H1 (cell line): ENCODE measurements at regions not wholly inside any gene's neighbourhood (a gene's known extent, or its start where the extent isn't known, plus 50 kb on each side); places are given as distances from the start of the nearest gene placed in this dataset.
A peak's percentile ranks its signal among the peaks of the same experiment; 100 is the strongest.

ENCODE experiments used
- CTCF ChIA-PET: fragments of 300-600 bp; sonication (Branson Sonifier 250); formaldehyde crosslinking; loops from one replicate; lab custom pipeline; 2021; ENCODE audit not compliant: partially characterized antibody; lab: Charles Lee
- POLR2A ChIA-PET: fragments of 300-600 bp; sonication (Branson Sonifier 250); formaldehyde crosslinking; loops from one replicate; lab custom pipeline; 2021; ENCODE audit warnings: inconsistent platforms; ENCODE audit not compliant: partially characterized antibody; lab: Charles Lee
- DNase-seq, 2 experiments: peaks; one replicate each; pipeline versions ENCODE4 v3.0.0 to v3.0.0-alpha.2; 2010 to 2022; ENCODE audit warnings: low spot score in 2 of 2, low read depth in 1 of 2, mixed read lengths in 1 of 2
- FAIRE-seq: peaks from 2 replicates; lab custom pipeline; 2011; peaks lifted over from hg19 to GRCh38; lab: Jason Lieb, UNC
- H2AFZ ChIP-seq: 2 replicates; pipeline ENCODE4 v1.8.1; 2012; ENCODE audit warnings: low read length, inconsistent platforms
- H2AK5ac ChIP-seq: 2 replicates; pipeline ENCODE4 v1.6.1; 2013; ENCODE audit warnings: low read depth, low read length
- H2BK120ac ChIP-seq: replicated peaks from 2 replicates; pipeline ENCODE3; 2013; ENCODE audit warnings: low read depth, low read length, inconsistent platforms
- H2BK12ac ChIP-seq: 2 replicates; pipeline ENCODE4 v1.6.1; 2013; ENCODE audit warnings: low read depth, low read length
- H2BK15ac ChIP-seq: 2 replicates; pipeline ENCODE4 v1.6.1; 2013; ENCODE audit warnings: low read length
- H2BK20ac ChIP-seq: 2 replicates; pipeline ENCODE4 v1.6.1; 2013; ENCODE audit warnings: low read length
- H2BK5ac ChIP-seq: 2 replicates; pipeline ENCODE4 v1.6.1; 2013; ENCODE audit warnings: low read depth, low read length
- H3K14ac ChIP-seq: 2 replicates; pipeline ENCODE4 v1.6.1; 2013; ENCODE audit warnings: inconsistent platforms; ENCODE audit not compliant: insufficient read length
- H3K18ac ChIP-seq: 2 replicates; pipeline ENCODE4 v1.6.1; 2013; ENCODE audit warnings: low read length; ENCODE audit errors: extremely low read depth
- H3K23ac ChIP-seq: 2 replicates; pipeline ENCODE4 v1.6.1; 2013; ENCODE audit warnings: inconsistent platforms; ENCODE audit not compliant: insufficient read length
- H3K23me2 ChIP-seq: 2 replicates; pipeline ENCODE4 v1.6.1; 2013; ENCODE audit warnings: low read depth, low read length
- H3K27ac ChIP-seq: 2 replicates; pipeline ENCODE4 v1.6.1; 2011; ENCODE audit warnings: low read depth, low read length, inconsistent platforms
- H3K27me3 ChIP-seq, 4 experiments: replicated peaks in 1 of 4; 1 replicate in 1 of 4; 2 replicates in 3 of 4; pipeline versions ENCODE4 v1.6.1 to v1.8.1; 2011 to 2013; ENCODE audit warnings: low read length in 3 of 4, mild to moderate bottlenecking in 3 of 4, inconsistent platforms in 2 of 4, mixed read lengths in 2 of 4, moderate library complexity in 1 of 4; ENCODE audit not compliant: control insufficient read depth in 3 of 4, insufficient read depth in 3 of 4; ENCODE audit errors: extremely low read depth in 1 of 4
- H3K36me3 ChIP-seq, 4 experiments: 2 replicates each; pipeline versions ENCODE4 v1.6.1 to v1.8.1; 2011 to 2013; ENCODE audit warnings: mild to moderate bottlenecking in 4 of 4, low read length in 3 of 4, moderate library complexity in 2 of 4, control low read depth in 1 of 4, inconsistent platforms in 1 of 4; ENCODE audit not compliant: insufficient read depth in 4 of 4, control insufficient read depth in 2 of 4
- H3K4ac ChIP-seq: replicated peaks from 2 replicates; pipeline ENCODE3; 2013; ENCODE audit warnings: low read length, low read depth, mixed read lengths, inconsistent platforms; ENCODE audit not compliant: insufficient read length
- H3K4me1 ChIP-seq, 4 experiments: replicated peaks in 1 of 4; 1 replicate in 1 of 4; 2 replicates in 3 of 4; pipeline versions ENCODE4 v1.6.1 to v1.8.1; 2011 to 2013; ENCODE audit warnings: low read length in 3 of 4, inconsistent platforms in 2 of 4, mixed read lengths in 1 of 4; ENCODE audit not compliant: insufficient read depth in 4 of 4, control insufficient read depth in 3 of 4
- H3K4me2 ChIP-seq, 2 experiments: 2 replicates each; pipeline versions ENCODE4 v1.6.1 to v1.8.1; 2011 to 2013; ENCODE audit warnings: low read depth in 2 of 2, low read length in 2 of 2, control low read depth in 1 of 2, inconsistent platforms in 1 of 2, mild to moderate bottlenecking in 1 of 2; ENCODE audit not compliant: insufficient read depth in 1 of 2
- H3K4me3 ChIP-seq, 4 experiments: fragments of 200-600, 300-600 bp in 1 of 4; sonication (generic), shearing (Covaris generic), sonication (Bioruptor Twin) in 1 of 4; 2 replicates each; pipeline versions ENCODE4 v1.5.1 to v1.8.1; 2011 to 2016; ENCODE audit warnings: low read length in 4 of 4, low read depth in 3 of 4, control low read depth in 2 of 4, inconsistent platforms in 2 of 4, mild to moderate bottlenecking in 2 of 4, mixed read lengths in 1 of 4, moderate library complexity in 1 of 4; ENCODE audit not compliant: insufficient read depth in 2 of 4; ENCODE audit errors: extremely low read depth in 1 of 4
- H3K56ac ChIP-seq: replicated peaks from 2 replicates; pipeline ENCODE3; 2013; ENCODE audit warnings: low read depth, mild to moderate bottlenecking, mixed read lengths, low read length, inconsistent platforms; ENCODE audit not compliant: insufficient read length
- H3K79me1 ChIP-seq: 2 replicates; pipeline ENCODE4 v1.6.1; 2013; ENCODE audit warnings: low read depth, low read length, control low read depth
- H3K79me2 ChIP-seq, 2 experiments: 2 replicates each; pipeline versions ENCODE4 v1.6.1 to v1.8.1; 2012 to 2013; ENCODE audit warnings: low read length in 2 of 2, mild to moderate bottlenecking in 2 of 2, inconsistent platforms in 1 of 2; ENCODE audit not compliant: insufficient read depth in 2 of 2, control insufficient read depth in 1 of 2
- H3K9ac ChIP-seq, 4 experiments: replicated peaks in 1 of 4; 1 replicate in 1 of 4; 2 replicates in 3 of 4; pipeline versions ENCODE4 v1.6.1 to v1.8.1; 2011 to 2013; ENCODE audit warnings: low read depth in 3 of 4, low read length in 3 of 4, control low read depth in 2 of 4, mild to moderate bottlenecking in 2 of 4, moderate library complexity in 2 of 4, inconsistent platforms in 1 of 4; ENCODE audit errors: extremely low read depth in 1 of 4
- H3K9me3 ChIP-seq, 2 experiments: 2 replicates each; pipeline versions ENCODE4 v1.6.1 to v1.8.1; 2012 to 2013; ENCODE audit warnings: mild to moderate bottlenecking in 2 of 2, moderate library complexity in 2 of 2, control low read depth in 1 of 2, inconsistent platforms in 1 of 2, low read depth in 1 of 2, low read length in 1 of 2, mixed read lengths in 1 of 2; ENCODE audit not compliant: insufficient read depth in 2 of 2
- H4K20me1 ChIP-seq, 2 experiments: replicated peaks in 1 of 2; 2 replicates each; pipeline versions ENCODE3 to v1.8.1; 2011 to 2013; ENCODE audit warnings: inconsistent platforms in 2 of 2, low read length in 2 of 2, mild to moderate bottlenecking in 1 of 2; ENCODE audit not compliant: insufficient read depth in 2 of 2, control insufficient read depth in 1 of 2
- H4K5ac ChIP-seq: 2 replicates; pipeline ENCODE4 v1.6.1; 2013; ENCODE audit warnings: low read length, low read depth, mixed read lengths, inconsistent platforms; ENCODE audit not compliant: insufficient read length
- H4K8ac ChIP-seq: 2 replicates; pipeline ENCODE4 v1.8.0; 2013; ENCODE audit warnings: mild to moderate bottlenecking, moderate library complexity, low read length, inconsistent platforms; ENCODE audit not compliant: insufficient read depth; ENCODE audit errors: extremely low read depth
- H4K91ac ChIP-seq: replicated peaks from 2 replicates; pipeline ENCODE3; 2013; ENCODE audit warnings: low read length, mixed read lengths, inconsistent platforms; ENCODE audit not compliant: insufficient read length
- CEBPB ChIP-seq: IDR thresholded peaks from 2 replicates; pipeline ENCODE4 v1.6.1; 2012; ENCODE audit warnings: low read depth, low read length
- HDAC2 ChIP-seq, 2 experiments: fragments of 300-600 bp in 1 of 2; sonication (generic) in 1 of 2; IDR thresholded peaks; 2 replicates each; pipeline ENCODE4 v1.6.1; 2011 to 2012; ENCODE audit warnings: low read depth in 2 of 2, low read length in 2 of 2, mild to moderate bottlenecking in 2 of 2, moderate library complexity in 2 of 2, borderline replicate concordance in 1 of 2, inconsistent platforms in 1 of 2
- HDAC6 ChIP-seq: IDR thresholded peaks from one replicate; pipeline ENCODE4 v1.7.1; 2012; ENCODE audit warnings: low read depth, mild to moderate bottlenecking, inconsistent platforms, low read length, moderate library complexity
- PHF8 ChIP-seq: fragments of 200-600 bp; sonication (generic); conservative IDR thresholded peaks from 2 replicates; pipeline ENCODE4 v1.7.1; 2012; ENCODE audit warnings: low read depth, mild to moderate bottlenecking, inconsistent platforms, low read length, moderate library complexity
- POLR2A ChIP-seq, 2 experiments: IDR thresholded peaks; 1 replicate in 1 of 2; 2 replicates in 1 of 2; pipeline ENCODE4 v1.6.1; 2011; ENCODE audit warnings: low read depth in 2 of 2, low read length in 2 of 2, mild to moderate bottlenecking in 2 of 2; ENCODE audit errors: control extremely low read depth in 1 of 2
- SIRT6 ChIP-seq: IDR thresholded peaks from one replicate; pipeline ENCODE4 v1.7.1; 2012; ENCODE audit warnings: low read length, inconsistent platforms
- TAF1 ChIP-seq: IDR thresholded peaks from 2 replicates; pipeline ENCODE4 v1.6.1; 2011; ENCODE audit warnings: mild to moderate bottlenecking, low read depth, low read length
- TEAD4 ChIP-seq: IDR thresholded peaks from 2 replicates; pipeline ENCODE4 v1.6.1; 2012; ENCODE audit warnings: low read depth, low read length, inconsistent platforms, mixed read lengths
- WGBS, 2 experiments: shearing (Covaris generic) in 1 of 2; methylation state at CpG; one replicate each; pipeline versions ENCODE4 v1.1.6 to v1.1.7; 2013 to 2015; ENCODE audit warnings: low lambda C conversion rate in 2 of 2, mixed read lengths in 2 of 2, inconsistent platforms in 1 of 2, low coverage in 1 of 2, missing lambda C conversion rate in 1 of 2; ENCODE audit not compliant: insufficient replicate concordance in 2 of 2, insufficient coverage in 1 of 2, insufficient read length in 1 of 2; ENCODE audit errors: extremely low coverage in 1 of 2, missing lambda C conversion rate in 1 of 2; 5-methylcytosine and 5-hydroxymethylcytosine counted together

- Histone ChIP-seq H3K56ac (no peak overlapping the region), H4K91ac (no peak overlapping the region), H3K23ac (no peak overlapping the region), H2BK12ac (no peak overlapping the region), H4K8ac (no peak overlapping the region), H2AK5ac (no peak overlapping the region), H3K4ac (no peak overlapping the region), H2BK15ac (no peak overlapping the region), H3K4me3 (no peak overlapping the region), H4K20me1 (no peaks in the 10 kb centered on the region), H3K27me3 (no peaks in the 10 kb centered on the region), H4K5ac (no peak overlapping the region), H3K18ac (no peak overlapping the region), H2BK120ac (no peak overlapping the region), H3K9ac (no peak overlapping the region), H3K4me1 (no peaks in the 10 kb centered on the region), H2BK20ac (no peak overlapping the region), H3K36me3 (no peaks in the 10 kb centered on the region), H3K79me1 (no peaks in the 10 kb centered on the region), H2AFZ (no peak overlapping the region), H3K27ac (no peak overlapping the region), H3K14ac (no peak overlapping the region), H3K79me2 (no peaks in the 10 kb centered on the region), H3K4me2 (no peak overlapping the region), H3K9me3 (no peaks in the 10 kb centered on the region), H3K23me2 (0 out of 2 replicates have a peak, but pooled peaks cover 1% of the 10 kb centered on the region), H2BK5ac (no peak overlapping the region)
- FAIRE-seq (no peak), DNase-seq (no peak)
- 80% methylated on average over 2 of the region's 2 CpGs; no CpG with 5 or more reads in 1 of the 2 experiments for WGBS, 2 experiments
- CTCF ChIA-PET: no interaction called here
- no peak for TF ChIP-seq TAF1
- TF ChIP-seq CEBPB: peak; percentile 26; the same call in 1 of the 2 replicates
- TF ChIP-seq HDAC2 (IDR thresholded peaks at IDR 0.05; ENCODE audit: borderline replicate concordance in 1 of 2, low read depth in 2 of 2, low read length in 2 of 2): no peak
- TF ChIP-seq TEAD4: no peak
- no peak for TF ChIP-seq PHF8
- no peak for TF ChIP-seq HDAC6
- TF ChIP-seq POLR2A (IDR thresholded peaks at IDR 0.05; ENCODE audit: control extremely low read depth in 1 of 2, low read depth in 2 of 2, low read length in 2 of 2): no peak
- no peak for TF ChIP-seq SIRT6
- POLR2A ChIA-PET: no interaction called here
Measured at GRCh38 chr3:135597855-135598254, 367.7 kb upstream of the PPP2R3A start.
